ENCODE measurements at regions not wholly inside any gene's neighbourhood (a gene's known extent, or its start where the extent isn't known, plus 50 kb on each side); places are given as distances from the start of the nearest gene placed in this dataset.

- Histone ChIP-seq H3K9ac (ENCODE audit: insufficient read length, low read depth) (no peak overlapping the region), H3K4me3 (ENCODE audit: insufficient read length, low read depth) (no peak overlapping the region), H3K27me3 (ENCODE audit: insufficient read depth, insufficient read length) (no peaks in the 10 kb centered on the region), H3K36me3 (ENCODE audit: insufficient read depth, insufficient read length, low read length) (no peaks in the 10 kb centered on the region), H3K4me1 (ENCODE audit: insufficient read depth, insufficient read length) (no peaks in the 10 kb centered on the region), H3K9me3 (ENCODE audit: insufficient read depth, low read length) (no peaks in the 10 kb centered on the region)
- no peak for DNase-seq (ENCODE audit: low read depth, low spot score)
- no peak for TF ChIP-seq SUZ12 (IDR thresholded peaks at IDR 0.05; ENCODE audit: extremely low read depth, insufficient read depth, insufficient read length)
- TF ChIP-seq YY1 (IDR thresholded peaks at IDR 0.05; ENCODE audit: insufficient read depth, insufficient read length), result no peak
- no peak for TF ChIP-seq ZNF274 (IDR thresholded peaks at IDR 0.05; ENCODE audit: low read depth, low read length)
These were observed 218.9 kb downstream of the PCDH7 start for GRCh38 chr4:30939069-30939468.

GRCh38 chr4:30939684-30940083 is 219.5 kb downstream of the PCDH7 start:
- no peak for DNase-seq (ENCODE audit: low read depth, low spot score)
- H3K9ac ChIP-seq (ENCODE audit: insufficient read length, low read depth), result no peak overlapping the region
- no peaks in the 10 kb centered on the region for H3K9me3 ChIP-seq (ENCODE audit: insufficient read depth, low read length)
- no peaks in the 10 kb centered on the region for H3K27me3 ChIP-seq (ENCODE audit: insufficient read depth, insufficient read length)
- no peaks in the 10 kb centered on the region for H3K4me1 ChIP-seq (ENCODE audit: insufficient read depth, insufficient read length)
- TF ChIP-seq YY1 (IDR thresholded peaks at IDR 0.05; ENCODE audit: insufficient read depth, insufficient read length) (no peak), SUZ12 (IDR thresholded peaks at IDR 0.05; ENCODE audit: extremely low read depth, insufficient read depth, insufficient read length) (no peak), ZNF274 (IDR thresholded peaks at IDR 0.05; ENCODE audit: low read depth, low read length) (no peak)
- H3K36me3 ChIP-seq (ENCODE audit: insufficient read depth, insufficient read length, low read length), result no peaks in the 10 kb centered on the region
- H3K4me3 ChIP-seq (ENCODE audit: insufficient read length, low read depth), result no peak overlapping the region

- Histone ChIP-seq H3K4me1 (ENCODE audit: insufficient read depth, insufficient read length) (no peaks in the 10 kb centered on the region), H3K9ac (ENCODE audit: insufficient read length, low read depth) (no peak overlapping the region), H3K4me3 (ENCODE audit: insufficient read length, low read depth) (no peak overlapping the region), H3K9me3 (ENCODE audit: insufficient read depth, low read length) (no peaks in the 10 kb centered on the region), H3K36me3 (ENCODE audit: insufficient read depth, insufficient read length, low read length) (no peaks in the 10 kb centered on the region), H3K27me3 (ENCODE audit: insufficient read depth, insufficient read length) (no peaks in the 10 kb centered on the region)
- no peak for TF ChIP-seq SUZ12 (IDR thresholded peaks at IDR 0.05; ENCODE audit: extremely low read depth, insufficient read depth, insufficient read length)
- TF ChIP-seq YY1 (IDR thresholded peaks at IDR 0.05; ENCODE audit: insufficient read depth, insufficient read length), result no peak
- TF ChIP-seq ZNF274 (IDR thresholded peaks at IDR 0.05; ENCODE audit: low read depth, low read length), result no peak
- no peak for DNase-seq (ENCODE audit: low read depth, low spot score)
These were observed 221.5 kb downstream of the PCDH7 start for GRCh38 chr4:30941641-30942040.

GRCh38 chr4:30943356-30943755 is 223.2 kb downstream of the PCDH7 start:
- Histone ChIP-seq H3K9ac (ENCODE audit: insufficient read length, low read depth) (no peak overlapping the region), H3K36me3 (ENCODE audit: insufficient read depth, insufficient read length, low read length) (no peaks in the 10 kb centered on the region)
- DNase-seq (ENCODE audit: low read depth, low spot score), result no peak

DNA sequence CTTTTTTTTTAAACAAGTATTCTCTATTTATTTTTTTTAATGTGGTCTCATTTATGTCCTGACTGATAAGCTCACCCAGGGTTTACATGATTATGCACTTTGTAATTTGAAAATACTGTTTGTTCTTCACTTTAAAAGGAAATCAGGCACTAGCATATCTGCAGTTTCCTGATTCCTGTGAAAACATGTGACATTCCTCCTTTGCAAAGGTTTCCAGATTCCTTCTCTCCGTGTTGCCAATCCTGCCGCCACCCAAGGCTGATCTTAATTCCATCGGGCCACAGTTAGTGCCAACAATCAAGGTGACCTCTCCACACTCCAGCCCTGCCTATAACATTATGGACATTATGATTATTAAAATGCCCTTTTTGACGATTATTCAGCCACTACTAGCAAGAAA is 225.4 kb downstream of the PCDH7 start:
- TF ChIP-seq YY1 (IDR thresholded peaks at IDR 0.05; ENCODE audit: insufficient read depth, insufficient read length), result no peak
- TF ChIP-seq SUZ12 (IDR thresholded peaks at IDR 0.05; ENCODE audit: extremely low read depth, insufficient read depth, insufficient read length), result no peak
- no peak for TF ChIP-seq ZNF274 (IDR thresholded peaks at IDR 0.05; ENCODE audit: low read depth, low read length)
- Histone ChIP-seq H3K9ac (ENCODE audit: insufficient read length, low read depth) (no peak overlapping the region), H3K36me3 (ENCODE audit: insufficient read depth, insufficient read length, low read length) (no peaks in the 10 kb centered on the region), H3K4me3 (ENCODE audit: insufficient read length, low read depth) (no peak overlapping the region), H3K4me1 (ENCODE audit: insufficient read depth, insufficient read length) (no peaks in the 10 kb centered on the region), H3K27me3 (ENCODE audit: insufficient read depth, insufficient read length) (no peaks in the 10 kb centered on the region), H3K9me3 (ENCODE audit: insufficient read depth, low read length) (no peaks in the 10 kb centered on the region)
- no peak for DNase-seq (ENCODE audit: low read depth, low spot score)

More at GRCh38 chr4:30943356-30943755, 223.2 kb downstream of the PCDH7 start:
- no peak overlapping the region for H3K4me3 ChIP-seq (ENCODE audit: insufficient read length, low read depth)
- TF ChIP-seq ZNF274 (IDR thresholded peaks at IDR 0.05; ENCODE audit: low read depth, low read length) (no peak), YY1 (IDR thresholded peaks at IDR 0.05; ENCODE audit: insufficient read depth, insufficient read length) (no peak), SUZ12 (IDR thresholded peaks at IDR 0.05; ENCODE audit: extremely low read depth, insufficient read depth, insufficient read length) (no peak)
- no peaks in the 10 kb centered on the region for H3K27me3 ChIP-seq (ENCODE audit: insufficient read depth, insufficient read length)
- H3K4me1 ChIP-seq (ENCODE audit: insufficient read depth, insufficient read length), result no peaks in the 10 kb centered on the region
- H3K9me3 ChIP-seq (ENCODE audit: insufficient read depth, low read length), result no peaks in the 10 kb centered on the region

- Histone ChIP-seq H3K36me3 (ENCODE audit: insufficient read depth, insufficient read length, low read length) (no peaks in the 10 kb centered on the region), H3K9ac (ENCODE audit: insufficient read length, low read depth) (no peak overlapping the region), H3K27me3 (ENCODE audit: insufficient read depth, insufficient read length) (no peaks in the 10 kb centered on the region), H3K9me3 (ENCODE audit: insufficient read depth, low read length) (no peaks in the 10 kb centered on the region), H3K4me3 (ENCODE audit: insufficient read length, low read depth) (no peak overlapping the region), H3K4me1 (ENCODE audit: insufficient read depth, insufficient read length) (no peaks in the 10 kb centered on the region)
- DNase-seq (ENCODE audit: low read depth, low spot score), result no peak
- TF ChIP-seq ZNF274 (IDR thresholded peaks at IDR 0.05; ENCODE audit: low read depth, low read length), result no peak
- no peak for TF ChIP-seq SUZ12 (IDR thresholded peaks at IDR 0.05; ENCODE audit: extremely low read depth, insufficient read depth, insufficient read length)
- no peak for TF ChIP-seq YY1 (IDR thresholded peaks at IDR 0.05; ENCODE audit: insufficient read depth, insufficient read length)
These were observed 226.1 kb downstream of the PCDH7 start for GRCh38 chr4:30946288-30946687.

DNA sequence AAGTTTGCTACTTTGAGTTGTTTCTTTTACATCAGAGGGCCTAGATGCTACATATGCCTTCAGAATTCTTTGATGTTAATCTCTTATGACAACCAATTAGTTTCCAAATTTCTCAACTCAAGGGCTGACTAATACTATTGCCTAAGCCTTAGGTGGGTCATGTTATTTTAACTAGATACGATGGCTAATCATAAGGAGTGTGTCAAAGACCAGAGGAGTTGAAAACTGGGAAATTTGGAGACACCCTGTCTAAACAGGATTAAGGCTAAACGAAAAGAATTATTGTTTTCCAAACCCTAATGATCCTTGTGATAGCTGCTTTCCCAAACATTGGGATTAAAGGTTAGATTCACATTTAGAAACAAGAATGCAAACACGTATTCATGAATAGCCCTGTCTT is 228.5 kb downstream of the PCDH7 start:
- Histone ChIP-seq H3K4me3 (ENCODE audit: insufficient read length, low read depth) (no peak overlapping the region), H3K9ac (ENCODE audit: insufficient read length, low read depth) (no peak overlapping the region), H3K36me3 (ENCODE audit: insufficient read depth, insufficient read length, low read length) (no peaks in the 10 kb centered on the region), H3K4me1 (ENCODE audit: insufficient read depth, insufficient read length) (no peaks in the 10 kb centered on the region), H3K27me3 (ENCODE audit: insufficient read depth, insufficient read length) (no peaks in the 10 kb centered on the region), H3K9me3 (ENCODE audit: insufficient read depth, low read length) (no peaks in the 10 kb centered on the region)
- TF ChIP-seq ZNF274 (IDR thresholded peaks at IDR 0.05; ENCODE audit: low read depth, low read length) (no peak), YY1 (IDR thresholded peaks at IDR 0.05; ENCODE audit: insufficient read depth, insufficient read length) (no peak), SUZ12 (IDR thresholded peaks at IDR 0.05; ENCODE audit: extremely low read depth, insufficient read depth, insufficient read length) (no peak)
- DNase-seq (ENCODE audit: low read depth, low spot score), result no peak

Data from NT2/D1 (cell line).